HEK293T (cell line): ENCODE measurements at regions not wholly inside any gene's neighbourhood (a gene's known extent, or its start where the extent isn't known, plus 50 kb on each side); places are given as distances from the start of the nearest gene placed in this dataset.

ENCODE experiments used
- CTCF ChIA-PET: fragments of 350-600 bp; formaldehyde crosslinking; extraction: SDS; loops from one replicate; lab custom pipeline; 2021; ENCODE audit warnings: antibody characterized with exemption, inconsistent platforms; lab: Yijun Ruan, JAX
- POLR2A ChIA-PET: fragments of 350-600 bp; formaldehyde crosslinking; extraction: SDS; loops from one replicate; lab custom pipeline; 2020; ENCODE audit warnings: antibody characterized with exemption, inconsistent platforms; lab: Yijun Ruan, JAX
- DNase-seq: peaks from one replicate; pipeline ENCODE4 v3.0.0; 2012; ENCODE audit warnings: mixed read lengths; ENCODE audit errors: extremely low spot score
- ARNT ChIP-seq: fragments of 450-650 bp; IDR thresholded peaks from 2 replicates; pipeline ENCODE4 v1.6.1; 2017; ENCODE audit warnings: mild to moderate bottlenecking
- BHLHE40 ChIP-seq: fragments of 450-650 bp; IDR thresholded peaks from 2 replicates; pipeline ENCODE4 v1.6.1; 2016; ENCODE audit warnings: mild to moderate bottlenecking, moderate library complexity, borderline replicate concordance
- CTBP1 ChIP-seq: fragments of 450-650 bp; IDR thresholded peaks from 2 replicates; pipeline ENCODE4 v1.6.1; 2016; ENCODE audit warnings: borderline replicate concordance
- ELF4 ChIP-seq: fragments of 450-650 bp; IDR thresholded peaks from 2 replicates; pipeline ENCODE4 v1.6.1; 2017; ENCODE audit warnings: antibody characterized with exemption
- FOXA1 ChIP-seq: fragments of 450-650 bp; IDR thresholded peaks from 2 replicates; pipeline ENCODE4 v1.6.1; 2016; ENCODE audit warnings: mild to moderate bottlenecking
- FOXK2 ChIP-seq: fragments of 450-650 bp; IDR thresholded peaks from 2 replicates; pipeline ENCODE4 v1.6.1; 2016; ENCODE audit warnings: mild to moderate bottlenecking
- FOXM1 ChIP-seq: fragments of 450-650 bp; IDR thresholded peaks from 2 replicates; pipeline ENCODE4 v1.6.1; 2017; ENCODE audit warnings: mild to moderate bottlenecking, borderline replicate concordance
- HDGF ChIP-seq: fragments of 450-650 bp; IDR thresholded peaks from 2 replicates; pipeline ENCODE4 v1.6.1; 2017; ENCODE audit warnings: antibody characterized with exemption, borderline replicate concordance
- L3MBTL2 ChIP-seq: fragments of 450-650 bp; conservative IDR thresholded peaks from 2 replicates; pipeline ENCODE4 v1.6.1; 2016; ENCODE audit warnings: mild to moderate bottlenecking
- LEF1 ChIP-seq: fragments of 450-650 bp; IDR thresholded peaks from 2 replicates; pipeline ENCODE4 v1.6.1; 2017; ENCODE audit warnings: mild to moderate bottlenecking, borderline replicate concordance
- NFRKB ChIP-seq: fragments of 450-650 bp; IDR thresholded peaks from 2 replicates; pipeline ENCODE4 v1.6.1; 2016; ENCODE audit warnings: mild to moderate bottlenecking, moderate library complexity
- SP1 ChIP-seq: fragments of 450-650 bp; IDR thresholded peaks from 2 replicates; pipeline ENCODE4 v1.6.1; 2017
- SUZ12 ChIP-seq: fragments of 450-650 bp; IDR thresholded peaks from 2 replicates; pipeline ENCODE4 v1.6.1; 2016; ENCODE audit warnings: mild to moderate bottlenecking
- TARDBP ChIP-seq: fragments of 450-650 bp; IDR thresholded peaks from 2 replicates; pipeline ENCODE4 v1.6.1; 2016
- ZNF384 ChIP-seq: fragments of 450-650 bp; IDR thresholded peaks from 2 replicates; pipeline ENCODE4 v1.6.1; 2016
- TF ChIP-seq, protein P1 (sequence below): fragments of 450-650 bp; IDR thresholded peaks from 2 replicates; pipeline ENCODE4 v1.6.1; 2016

DNA sequence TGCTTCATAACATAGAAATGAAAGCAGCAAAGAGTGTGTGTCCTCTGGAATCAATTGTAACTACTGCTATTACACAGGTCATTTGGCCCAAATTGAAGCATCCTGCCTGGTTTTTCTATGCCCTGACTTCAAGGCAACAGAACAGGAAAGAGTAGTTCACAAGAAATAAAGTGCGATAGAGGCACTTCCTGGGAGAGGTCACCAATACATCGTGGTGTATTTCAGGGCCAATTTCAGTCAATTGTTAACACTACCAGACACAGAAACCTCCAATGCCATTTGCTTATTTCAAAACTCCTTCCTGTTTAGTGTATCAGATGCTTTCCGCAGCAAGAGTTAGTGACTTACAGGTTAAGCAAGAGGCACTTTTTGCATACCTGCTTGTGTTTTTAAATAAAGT lies 292.1 kb downstream of the ETAA1 start:
- TF ChIP-seq LEF1, result no peak
- no peak for TF ChIP-seq HDGF
- no peak for TF ChIP-seq TARDBP
- TF ChIP-seq ARNT, result no peak
- no peak for TF ChIP-seq BHLHE40
- TF ChIP-seq NFRKB, result no peak
- TF ChIP-seq SUZ12, result no peak
- TF ChIP-seq FOXK2, result no peak
- no peak for TF ChIP-seq FOXA1
- no peak for TF ChIP-seq ZNF384
- no peak for TF ChIP-seq ELF4
- TF ChIP-seq SP1, result no peak
- ChIA-PET POLR2A (no interaction called here), CTCF (no interaction called here)
- no peak for DNase-seq

DNA sequence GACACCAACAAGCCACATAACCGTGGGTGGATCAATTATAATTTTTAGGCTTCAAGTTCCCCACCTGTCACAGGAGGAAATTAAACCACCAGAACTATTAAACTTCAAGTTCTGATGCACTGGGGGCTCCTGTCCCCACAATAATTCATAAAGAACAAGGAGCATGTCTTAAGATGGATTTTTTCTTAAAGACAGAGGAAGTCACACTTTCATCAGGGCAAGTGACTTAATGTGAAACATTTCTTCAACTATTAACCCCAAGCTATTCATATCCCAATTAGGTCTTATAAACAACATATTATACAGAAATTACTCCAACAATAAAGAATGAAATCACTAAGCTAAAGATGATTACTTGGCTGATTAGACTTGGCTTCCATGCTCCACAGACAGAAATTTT lies 292.5 kb downstream of the ETAA1 start:
- ChIA-PET POLR2A (no interaction called here), CTCF (no interaction called here)
- DNase-seq, result no peak
- no peak for TF ChIP-seq L3MBTL2
- no peak for TF ChIP-seq ELF4
- no peak for TF ChIP-seq FOXM1
- no peak for TF ChIP-seq ZNF384
- TF ChIP-seq, protein P1, sequence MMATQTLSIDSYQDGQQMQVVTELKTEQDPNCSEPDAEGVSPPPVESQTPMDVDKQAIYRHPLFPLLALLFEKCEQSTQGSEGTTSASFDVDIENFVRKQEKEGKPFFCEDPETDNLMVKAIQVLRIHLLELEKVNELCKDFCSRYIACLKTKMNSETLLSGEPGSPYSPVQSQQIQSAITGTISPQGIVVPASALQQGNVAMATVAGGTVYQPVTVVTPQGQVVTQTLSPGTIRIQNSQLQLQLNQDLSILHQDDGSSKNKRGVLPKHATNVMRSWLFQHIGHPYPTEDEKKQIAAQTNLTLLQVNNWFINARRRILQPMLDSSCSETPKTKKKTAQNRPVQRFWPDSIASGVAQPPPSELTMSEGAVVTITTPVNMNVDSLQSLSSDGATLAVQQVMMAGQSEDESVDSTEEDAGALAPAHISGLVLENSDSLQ, result no peak
- TF ChIP-seq BHLHE40, result no peak

DNA sequence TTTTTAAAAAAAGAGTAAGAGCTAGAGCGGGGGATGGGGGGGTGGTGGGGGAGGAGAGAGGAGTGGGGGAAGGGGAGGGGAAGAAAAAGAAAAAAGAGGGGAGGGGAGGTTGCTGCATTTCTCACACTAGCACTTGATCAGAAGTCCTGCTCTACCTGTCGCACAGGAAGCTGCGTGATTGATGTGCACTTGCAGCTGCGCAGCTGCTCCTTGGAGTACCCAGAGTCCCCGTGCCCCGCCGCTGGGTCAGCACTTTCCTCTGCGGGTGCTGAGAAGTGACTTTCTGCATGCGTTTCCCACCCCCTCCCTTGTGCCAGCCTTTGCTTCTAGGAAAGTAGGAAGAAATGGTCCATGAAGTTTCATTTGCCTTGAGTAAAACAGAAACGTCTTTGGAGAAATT lies 297.3 kb downstream of the ETAA1 start:
- ChIA-PET CTCF (no interaction called here), POLR2A (no interaction called here)
- TF ChIP-seq LEF1 (no peak), ARNT (no peak), SUZ12 (no peak), ELF4 (no peak), FOXM1 (no peak)
- TF ChIP-seq, protein P1, result no peak
- no peak for DNase-seq

DNA sequence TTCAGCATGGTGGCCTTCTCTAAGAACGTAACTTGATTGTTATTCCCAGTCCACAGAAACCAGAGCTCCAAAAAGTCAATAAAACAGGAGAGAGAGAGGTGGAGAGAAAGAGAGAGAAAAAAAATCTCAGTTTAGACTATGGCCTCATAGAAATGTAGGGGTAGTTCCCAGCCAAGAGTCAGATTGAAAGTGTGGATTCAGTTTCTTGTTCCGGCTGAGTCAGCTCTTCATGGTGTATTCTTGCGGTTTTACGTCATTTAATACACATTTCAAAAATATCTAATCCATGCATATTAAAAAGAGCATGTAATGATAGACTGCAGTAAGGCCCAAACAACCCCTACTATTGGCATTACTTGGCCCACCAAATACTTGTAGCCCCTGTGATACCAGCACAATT lies 303.9 kb downstream of the ETAA1 start:
- TF ChIP-seq ZNF384 (no peak), NFRKB (no peak), FOXK2 (no peak), HDGF (no peak), L3MBTL2 (no peak), SP1 (no peak)
- ChIA-PET POLR2A (no interaction called here), CTCF (interaction anchor here (0.7 kb wide), 1 partner anchor 50 kb away, joined by 3 read pairs; no protein-coding TSS in a partner anchor)
- DNase-seq, result no peak

DNA sequence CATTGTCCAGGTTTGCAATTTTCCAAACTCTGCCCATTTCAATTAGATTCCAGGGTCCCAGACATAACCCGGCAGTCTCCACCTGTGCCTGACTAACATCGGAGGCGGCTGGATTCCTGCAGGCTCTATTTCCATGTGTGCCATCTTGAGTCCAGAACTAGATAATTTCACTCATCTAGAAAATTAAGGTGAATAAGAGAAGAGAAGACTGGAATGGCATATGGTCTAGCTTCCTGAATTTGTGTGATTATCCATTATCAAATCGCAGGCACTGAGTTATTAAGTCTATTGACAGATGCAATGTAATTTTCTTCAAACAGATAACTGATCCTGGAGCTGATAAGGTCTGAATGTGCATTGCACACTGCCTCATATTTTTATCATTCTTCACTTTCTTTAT lies 305.2 kb downstream of the ETAA1 start:
- ChIA-PET POLR2A (no interaction called here), CTCF (no interaction called here)
- no peak for TF ChIP-seq SP1
- no peak for TF ChIP-seq BHLHE40
- TF ChIP-seq LEF1, result no peak
- TF ChIP-seq FOXM1, result no peak
- TF ChIP-seq TARDBP, result no peak
- TF ChIP-seq CTBP1, result no peak
- TF ChIP-seq ARNT, result no peak
- no peak for TF ChIP-seq NFRKB
- TF ChIP-seq SUZ12, result no peak
- TF ChIP-seq FOXK2, result no peak
- no peak for TF ChIP-seq ZNF384
- no peak for TF ChIP-seq L3MBTL2
- DNase-seq, result no peak

DNA sequence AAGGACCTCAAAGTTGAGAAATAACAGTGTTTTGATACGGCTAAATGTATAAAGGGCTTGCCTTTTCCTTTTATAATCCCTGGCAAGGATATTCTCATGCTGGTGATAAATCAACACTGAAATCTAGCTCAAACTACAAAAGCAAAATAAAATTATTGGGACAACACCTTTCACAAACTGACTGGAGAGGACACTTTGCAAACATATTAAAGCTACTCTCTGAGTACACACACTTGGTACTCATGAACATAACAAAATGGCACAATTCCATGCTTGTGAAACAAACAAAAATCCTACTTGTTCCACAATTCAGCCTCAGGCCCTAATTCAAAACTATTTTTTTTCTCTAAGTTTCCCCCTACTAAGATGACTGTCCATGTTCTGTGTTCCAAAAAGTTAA lies 305.8 kb downstream of the ETAA1 start:
- ChIA-PET POLR2A (no interaction called here), CTCF (no interaction called here)
- no peak for TF ChIP-seq BHLHE40
- TF ChIP-seq HDGF, result no peak
- TF ChIP-seq NFRKB, result no peak
- TF ChIP-seq SUZ12, result no peak
- TF ChIP-seq, protein P1, result no peak
- no peak for TF ChIP-seq L3MBTL2
- TF ChIP-seq LEF1, result no peak
- no peak for TF ChIP-seq ARNT
- TF ChIP-seq SP1, result no peak
- TF ChIP-seq TARDBP, result no peak
- no peak for TF ChIP-seq FOXM1
- no peak for TF ChIP-seq FOXK2
- TF ChIP-seq ELF4, result no peak
- TF ChIP-seq CTBP1, result no peak
- TF ChIP-seq ZNF384, result no peak
- TF ChIP-seq FOXA1, result no peak
- DNase-seq, result no peak

DNA sequence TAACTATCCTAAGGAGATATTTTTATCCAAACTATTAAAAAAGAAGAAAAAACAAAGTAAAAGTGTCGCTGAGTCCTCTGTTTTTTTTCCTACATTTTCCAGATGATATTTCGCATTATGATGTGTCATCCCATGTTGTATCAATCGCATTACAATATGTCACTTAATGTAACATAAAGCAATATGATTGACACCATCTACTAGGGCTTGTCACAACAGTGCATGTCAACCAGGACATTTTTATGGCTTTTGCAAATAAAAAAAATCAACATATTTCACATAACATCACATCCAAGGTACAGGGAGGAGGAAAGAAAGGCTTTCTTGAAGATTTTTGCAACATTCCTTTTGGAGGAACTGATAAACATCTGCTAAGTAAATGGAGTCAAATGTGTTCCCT lies 308.9 kb downstream of the ETAA1 start:
- POLR2A ChIA-PET, result no interaction called here
- DNase-seq, result no peak
- TF ChIP-seq HDGF (no peak), TARDBP (no peak), BHLHE40 (no peak), ARNT (no peak), LEF1 (no peak), ZNF384 (no peak), FOXA1 (no peak), NFRKB (no peak), FOXK2 (no peak), FOXM1 (no peak), L3MBTL2 (no peak), CTBP1 (no peak), SUZ12 (no peak), ELF4 (no peak), SP1 (no peak)
- TF ChIP-seq, protein P1, result no peak

More for the DNA sequence above, 308.9 kb downstream of the ETAA1 start:
- CTCF ChIA-PET, result no interaction called here
